Subcutaneous abdominal adipose tissue (tissue), 5 donors: ENCODE measurements at regions not wholly inside any gene's neighbourhood (a gene's known extent, or its start where the extent isn't known, plus 50 kb on each side); places are given as distances from the start of the nearest gene placed in this dataset.

ENCODE experiments used
- H3K27ac ChIP-seq: one replicate; pipeline ENCODE4 v1.7.0; 2013; ENCODE audit warnings: low read depth, mild to moderate bottlenecking, inconsistent platforms, low read length, moderate library complexity
- H3K27me3 ChIP-seq, 5 donors: one replicate each; pipeline ENCODE4 v1.7.0; 2013; ENCODE audit warnings: low read length in 5 of 5, inconsistent platforms in 1 of 5; ENCODE audit not compliant: control insufficient read depth in 5 of 5, insufficient read depth in 4 of 5
- H3K36me3 ChIP-seq, 5 donors: one replicate each; pipeline ENCODE4 v1.7.0; 2013; ENCODE audit warnings: low read length in 5 of 5; ENCODE audit not compliant: control insufficient read depth in 5 of 5, insufficient read depth in 5 of 5
- H3K4me1 ChIP-seq, 5 donors: one replicate each; pipeline ENCODE4 v1.7.0; 2013; ENCODE audit warnings: low read length in 5 of 5, mild to moderate bottlenecking in 3 of 5, moderate library complexity in 1 of 5; ENCODE audit not compliant: control insufficient read depth in 5 of 5, insufficient read depth in 5 of 5
- H3K4me3 ChIP-seq, 5 donors: one replicate each; pipeline ENCODE4 v1.7.0; 2013; ENCODE audit warnings: low read length in 5 of 5, low read depth in 1 of 5
- H3K9ac ChIP-seq, 5 donors: one replicate each; pipeline ENCODE4 v1.7.0; 2013; ENCODE audit warnings: low read length in 5 of 5, mild to moderate bottlenecking in 4 of 5, moderate library complexity in 3 of 5
- H3K9me3 ChIP-seq, 5 donors: one replicate each; pipeline ENCODE4 v1.7.0; 2013; ENCODE audit warnings: low read length in 5 of 5; ENCODE audit not compliant: control insufficient read depth in 5 of 5
- donor health status: healthy.
- donor health status: healthy.
- donor health status: healthy.
- donor health status: healthy.
- donor health status: healthy.

DNA sequence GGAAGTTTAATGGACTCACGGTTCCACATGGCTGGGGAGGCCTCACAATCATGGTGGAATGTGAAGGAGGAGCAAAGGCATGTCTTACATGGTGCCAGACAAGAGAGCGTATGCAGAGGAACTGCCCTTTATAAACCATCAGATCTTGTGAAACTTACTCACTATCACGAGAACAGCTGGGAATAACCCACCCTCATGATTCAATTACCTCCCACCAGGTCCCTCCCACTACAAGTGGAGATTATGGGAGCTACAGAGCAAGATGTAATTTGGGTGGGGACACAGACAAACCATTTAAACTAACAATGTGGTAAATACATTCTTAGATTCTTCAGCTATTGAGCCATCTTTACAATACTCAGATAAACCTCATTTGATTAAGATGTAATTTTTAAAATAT lies 176.1 kb downstream of the SH3BP4 start:
- Histone ChIP-seq H3K27me3 (peaks cover 0 to 4% (median 0%) of the 10 kb centered on the region in 5 donors), H3K4me3 (no peak overlapping the region), H3K9me3 (no peaks in the 10 kb centered on the region), H3K4me1 (no peaks in the 10 kb centered on the region), H3K27ac (no peak overlapping the region), H3K36me3 (no peaks in the 10 kb centered on the region), H3K9ac (no peak overlapping the region)

GRCh38 chr2:235129850-235130249 lies 178.0 kb downstream of the SH3BP4 start:
- Histone ChIP-seq H3K27me3 (peaks cover 0 to 4% (median 2%) of the 10 kb centered on the region in 5 donors), H3K4me1 (peaks cover 0 to 4% (median 0%) of the 10 kb centered on the region in 5 donors), H3K27ac (no peak overlapping the region), H3K36me3 (no peaks in the 10 kb centered on the region), H3K9ac (no peak overlapping the region), H3K4me3 (no peak overlapping the region), H3K9me3 (no peaks in the 10 kb centered on the region)

- H3K4me3 ChIP-seq: no peak overlapping the region
- peaks cover 0 to 4% (median 2%) of the 10 kb centered on the region in 5 donors for H3K27me3 ChIP-seq
- peaks cover 0 to 4% (median 0%) of the 10 kb centered on the region in 5 donors for H3K4me1 ChIP-seq
- H3K9me3 ChIP-seq: no peaks in the 10 kb centered on the region
- no peak overlapping the region for H3K9ac ChIP-seq
- H3K36me3 ChIP-seq: no peaks in the 10 kb centered on the region
- H3K27ac ChIP-seq: no peak overlapping the region
These were observed 179.8 kb downstream of the SH3BP4 start for GRCh38 chr2:235131334-235132305.

GRCh38 chr2:235132651-235133050 lies 180.8 kb downstream of the SH3BP4 start:
- Histone ChIP-seq H3K4me3 (no peak overlapping the region), H3K36me3 (no peaks in the 10 kb centered on the region), H3K4me1 (peaks cover 0 to 4% (median 0%) of the 10 kb centered on the region in 5 donors), H3K9ac (no peak overlapping the region), H3K27ac (no peak overlapping the region), H3K9me3 (no peaks in the 10 kb centered on the region), H3K27me3 (peaks cover 0 to 4% (median 2%) of the 10 kb centered on the region in 5 donors)

GRCh38 chr2:235133837-235134236 lies 182.0 kb downstream of the SH3BP4 start:
- H3K36me3 ChIP-seq: no peaks in the 10 kb centered on the region
- no peak overlapping the region for H3K27ac ChIP-seq
- H3K4me1 ChIP-seq: peaks cover 0 to 4% (median 0%) of the 10 kb centered on the region in 5 donors
- no peak overlapping the region for H3K4me3 ChIP-seq
- H3K9ac ChIP-seq: no peak overlapping the region
- H3K27me3 ChIP-seq: peaks cover 0 to 4% (median 2%) of the 10 kb centered on the region in 5 donors
- no peaks in the 10 kb centered on the region for H3K9me3 ChIP-seq

DNA sequence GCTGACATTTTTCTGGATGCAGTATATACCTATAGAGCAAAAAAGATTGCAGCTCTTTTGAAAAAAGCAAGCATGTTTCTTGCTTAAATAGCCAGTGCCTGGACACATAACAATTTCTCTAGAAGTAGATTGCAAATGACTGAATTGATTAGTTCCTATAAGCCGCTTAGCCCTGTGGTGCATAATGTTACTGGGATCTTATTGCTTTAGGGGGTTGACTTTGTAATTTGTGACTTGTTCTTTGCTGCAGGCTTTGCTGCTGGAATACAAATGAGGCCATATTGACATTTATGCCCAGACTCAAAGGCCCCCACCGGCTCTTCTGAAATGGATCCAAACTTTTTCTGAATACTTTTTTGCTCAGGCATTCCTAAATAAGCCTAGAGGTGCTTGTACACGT lies 182.6 kb downstream of the SH3BP4 start:
- no peaks in the 10 kb centered on the region for H3K9me3 ChIP-seq
- no peaks in the 10 kb centered on the region for H3K36me3 ChIP-seq
- H3K4me1 ChIP-seq: peaks cover 0 to 4% (median 0%) of the 10 kb centered on the region in 5 donors
- H3K27me3 ChIP-seq: peaks cover 0 to 4% (median 2%) of the 10 kb centered on the region in 5 donors
- no peak overlapping the region for H3K27ac ChIP-seq
- no peak overlapping the region for H3K9ac ChIP-seq
- H3K4me3 ChIP-seq: no peak overlapping the region

- peaks cover 0 to 4% (median 0%) of the 10 kb centered on the region in 5 donors for H3K4me1 ChIP-seq
- no peaks in the 10 kb centered on the region for H3K9me3 ChIP-seq
- H3K27ac ChIP-seq: no peak overlapping the region
- H3K4me3 ChIP-seq: no peak overlapping the region
- peaks cover 0 to 4% (median 2%) of the 10 kb centered on the region in 5 donors for H3K27me3 ChIP-seq
- H3K9ac ChIP-seq: no peak overlapping the region
- H3K36me3 ChIP-seq: no peaks in the 10 kb centered on the region
These were observed 183.6 kb downstream of the SH3BP4 start for GRCh38 chr2:235135195-235135965.

DNA sequence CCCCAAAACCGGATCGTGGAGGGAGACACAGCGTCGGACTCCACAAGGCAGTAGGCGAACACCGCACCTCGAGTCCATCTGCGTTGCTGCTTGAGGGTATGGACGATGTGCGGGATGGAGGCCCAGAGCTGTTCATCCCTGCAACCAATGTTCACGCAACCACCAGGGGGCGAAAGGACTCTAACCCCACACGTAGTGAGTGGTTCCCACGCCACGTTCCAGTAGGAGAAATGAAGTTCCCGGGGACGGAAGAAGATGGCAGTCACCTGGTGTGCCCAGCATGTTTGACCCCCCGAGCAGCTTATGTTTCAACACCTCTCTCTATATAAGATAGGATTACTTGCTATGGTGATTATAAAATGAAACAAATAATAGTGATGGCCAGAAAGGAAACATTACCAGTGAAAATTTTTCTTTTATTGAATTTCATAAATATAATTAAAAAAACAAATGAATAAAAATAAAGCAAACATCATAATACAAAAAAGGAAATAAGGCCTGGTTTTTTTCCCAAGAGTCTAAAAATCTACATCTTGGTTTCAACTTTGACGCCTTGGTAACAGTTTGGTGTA lies 184.3 kb downstream of the SH3BP4 start:
- H3K4me3 ChIP-seq: no peak overlapping the region
- H3K36me3 ChIP-seq: no peaks in the 10 kb centered on the region
- H3K9ac ChIP-seq: no peak overlapping the region
- H3K27me3 ChIP-seq: peaks cover 0 to 2% (median 0%) of the 10 kb centered on the region in 5 donors
- no peaks in the 10 kb centered on the region for H3K9me3 ChIP-seq
- H3K27ac ChIP-seq: no peak overlapping the region
- H3K4me1 ChIP-seq: peaks cover 0 to 4% (median 0%) of the 10 kb centered on the region in 5 donors

DNA sequence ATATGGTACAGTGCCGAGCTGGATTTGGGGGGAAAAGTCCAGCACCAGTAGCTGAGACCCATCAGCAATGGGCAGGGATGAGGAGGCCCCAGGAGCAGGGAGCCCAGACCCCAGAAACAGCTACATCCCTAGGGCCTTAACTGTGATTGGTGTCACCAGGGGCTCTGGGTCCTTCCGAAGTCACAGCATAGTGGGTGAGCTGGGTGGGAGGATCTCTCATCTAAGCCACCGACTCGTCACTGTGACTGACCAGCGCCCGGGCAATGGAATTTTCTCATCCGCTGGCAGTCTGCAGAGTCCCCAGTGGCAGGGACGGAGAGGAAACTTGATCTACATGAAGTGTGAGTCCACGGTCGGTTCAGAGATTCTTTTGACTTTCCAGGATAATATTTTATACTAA lies 186.5 kb downstream of the SH3BP4 start:
- Histone ChIP-seq H3K27me3 (peaks cover 0 to 2% (median 0%) of the 10 kb centered on the region in 5 donors), H3K9ac (no peak overlapping the region), H3K9me3 (no peaks in the 10 kb centered on the region), H3K4me3 (no peak overlapping the region), H3K36me3 (no peaks in the 10 kb centered on the region), H3K4me1 (peaks cover 0 to 4% (median 0%) of the 10 kb centered on the region in 5 donors), H3K27ac (no peak overlapping the region)
